A673 (cell line): ENCODE measurements at regions not wholly inside any gene's neighbourhood (a gene's known extent, or its start where the extent isn't known, plus 50 kb on each side); places are given as distances from the start of the nearest gene placed in this dataset.

Source experiments
- BruUV-seq: library from RNA; stranded (reverse); fragments of 400-500 nt; replicated peaks from 2 replicates; lab custom pipeline; 2021; lab: Mats Ljungman, UMichigan
- CTCF ChIA-PET: fragments of 300-600 bp; sonication (Branson Sonifier 250); formaldehyde crosslinking; loops from one replicate; lab custom pipeline; 2022; ENCODE audit warnings: antibody characterized with exemption; lab: Charles Lee
- POLR2A ChIA-PET: fragments of 300-600 bp; sonication (Branson Sonifier 250); formaldehyde crosslinking; loops from one replicate; lab custom pipeline; 2022; ENCODE audit warnings: antibody characterized with exemption; ENCODE audit not compliant: low non-redundant PET; lab: Charles Lee
- DNase-seq: peaks from one replicate; pipeline ENCODE4 v3.0.0-alpha.2; 2015; ENCODE audit warnings: low spot score
- H3K27ac ChIP-seq: fragments of 200-600 bp; sonication (generic); 2 replicates; pipeline ENCODE4 v1.5.1; 2016; ENCODE audit warnings: mixed run types, low read depth, mild to moderate bottlenecking, mixed read lengths, antibody characterized with exemption, low read length; ENCODE audit not compliant: poor library complexity, severe bottlenecking
- H3K27me3 ChIP-seq: fragments of 200-600 bp; sonication (generic); replicated peaks from 2 replicates; pipeline ENCODE4 v1.6.1; 2017; ENCODE audit warnings: mixed run types, low read depth, mild to moderate bottlenecking, mixed read lengths, antibody characterized with exemption, low read length; ENCODE audit not compliant: insufficient read depth, poor library complexity
- H3K36me3 ChIP-seq: fragments of 200-600 bp; sonication (generic); 2 replicates; pipeline ENCODE4 v1.6.1; 2016; ENCODE audit warnings: mixed run types, mild to moderate bottlenecking, mixed read lengths, antibody characterized with exemption, low read length; ENCODE audit not compliant: insufficient read depth, poor library complexity, severe bottlenecking
- H3K4me1 ChIP-seq: fragments of 200-600 bp; sonication (generic); 2 replicates; pipeline ENCODE4 v1.6.1; 2017; ENCODE audit warnings: mixed run types, mild to moderate bottlenecking, mixed read lengths, antibody characterized with exemption, low read length; ENCODE audit not compliant: insufficient read depth, poor library complexity, severe bottlenecking
- H3K4me3 ChIP-seq: fragments of 200-600 bp; sonication (generic); 2 replicates; pipeline ENCODE4 v1.5.1; 2016; ENCODE audit warnings: low read depth, mixed run types, mild to moderate bottlenecking, mixed read lengths, low read length; ENCODE audit not compliant: poor library complexity, severe bottlenecking
- H3K9me3 ChIP-seq: fragments of 200-600 bp; sonication (generic); 2 replicates; pipeline ENCODE4 v1.6.1; 2016; ENCODE audit warnings: mixed run types, low read depth, mild to moderate bottlenecking, mixed read lengths, antibody characterized with exemption, low read length; ENCODE audit not compliant: poor library complexity, severe bottlenecking
- CTCF ChIP-seq: fragments of 300-800, 200-600 bp; sonication (generic); conservative IDR thresholded peaks from 2 replicates; pipeline ENCODE4 v1.5.1; 2017; ENCODE audit warnings: low read depth, mild to moderate bottlenecking, antibody characterized with exemption, low read length, moderate library complexity, mixed read lengths
- EZH2 ChIP-seq: fragments of 200-600 bp; sonication (generic); IDR thresholded peaks from 2 replicates; pipeline ENCODE4 v1.6.1; 2017; ENCODE audit warnings: borderline replicate concordance, low read depth, mild to moderate bottlenecking, mixed read lengths, antibody characterized with exemption, low read length; ENCODE audit not compliant: poor library complexity, severe bottlenecking
- intact Hi-C: fragments of 100-400 bp; cut with micrococcal nuclease; formaldehyde crosslinking; loops from one replicate; pipeline ENCODE4 v1.10.0; 2022; ENCODE audit not compliant: unreplicated experiment

GRCh38 chr2:215681799-215682596 is 246.1 kb upstream of the FN1 start:
- BruUV-seq = no TSS peak
- no peak for TF ChIP-seq CTCF
- no peak overlapping the region for H3K27ac ChIP-seq
- no peak for DNase-seq
- intact Hi-C loops = no loop called here
- CTCF ChIA-PET = no interaction called here
- H3K9me3 ChIP-seq = no peaks in the 10 kb centered on the region
- no peak overlapping the region for H3K4me3 ChIP-seq
- H3K36me3 ChIP-seq = no peaks in the 10 kb centered on the region
- H3K4me1 ChIP-seq = peaks cover 15% of the 10 kb centered on the region
- H3K27me3 ChIP-seq = no peaks in the 10 kb centered on the region
- POLR2A ChIA-PET = no interaction called here

GRCh38 chr2:215680605-215681598 is 245.0 kb upstream of the FN1 start:
- ChIA-PET POLR2A (no interaction called here), CTCF (no interaction called here)
- H3K9me3 ChIP-seq = no peaks in the 10 kb centered on the region
- H3K4me1 ChIP-seq = peaks cover 13% of the 10 kb centered on the region
- BruUV-seq = no TSS peak
- H3K27me3 ChIP-seq = no peaks in the 10 kb centered on the region
- TF ChIP-seq CTCF (no peak), EZH2 (no peak)
- peak; percentile 37 for DNase-seq
- no peaks in the 10 kb centered on the region for H3K36me3 ChIP-seq
- H3K27ac ChIP-seq = peak overlapping the region; percentile 49
- H3K4me3 ChIP-seq = no peak overlapping the region
- intact Hi-C loops = no loop called here

- POLR2A ChIA-PET = no interaction called here
- CTCF ChIA-PET = no interaction called here
Observed at GRCh38 chr2:215678094-215678493, 242.2 kb upstream of the FN1 start.

More at GRCh38 chr2:215678094-215678493, 242.2 kb upstream of the FN1 start:
- Histone ChIP-seq H3K36me3 (no peaks in the 10 kb centered on the region), H3K9me3 (no peaks in the 10 kb centered on the region), H3K4me1 (peaks cover 13% of the 10 kb centered on the region), H3K4me3 (no peak overlapping the region), H3K27ac (no peak overlapping the region), H3K27me3 (no peaks in the 10 kb centered on the region)
- no TSS peak for BruUV-seq
- TF ChIP-seq CTCF = no peak
- TF ChIP-seq EZH2 = no peak
- intact Hi-C loops = loop anchor here (10.0 kb wide), 1 partner anchor 223 kb away; no protein-coding TSS in a partner anchor
- no peak for DNase-seq
